ENCODE measurements at regions not wholly inside any gene's neighbourhood (a gene's known extent, or its start where the extent isn't known, plus 50 kb on each side); places are given as distances from the start of the nearest gene placed in this dataset.

DNA sequence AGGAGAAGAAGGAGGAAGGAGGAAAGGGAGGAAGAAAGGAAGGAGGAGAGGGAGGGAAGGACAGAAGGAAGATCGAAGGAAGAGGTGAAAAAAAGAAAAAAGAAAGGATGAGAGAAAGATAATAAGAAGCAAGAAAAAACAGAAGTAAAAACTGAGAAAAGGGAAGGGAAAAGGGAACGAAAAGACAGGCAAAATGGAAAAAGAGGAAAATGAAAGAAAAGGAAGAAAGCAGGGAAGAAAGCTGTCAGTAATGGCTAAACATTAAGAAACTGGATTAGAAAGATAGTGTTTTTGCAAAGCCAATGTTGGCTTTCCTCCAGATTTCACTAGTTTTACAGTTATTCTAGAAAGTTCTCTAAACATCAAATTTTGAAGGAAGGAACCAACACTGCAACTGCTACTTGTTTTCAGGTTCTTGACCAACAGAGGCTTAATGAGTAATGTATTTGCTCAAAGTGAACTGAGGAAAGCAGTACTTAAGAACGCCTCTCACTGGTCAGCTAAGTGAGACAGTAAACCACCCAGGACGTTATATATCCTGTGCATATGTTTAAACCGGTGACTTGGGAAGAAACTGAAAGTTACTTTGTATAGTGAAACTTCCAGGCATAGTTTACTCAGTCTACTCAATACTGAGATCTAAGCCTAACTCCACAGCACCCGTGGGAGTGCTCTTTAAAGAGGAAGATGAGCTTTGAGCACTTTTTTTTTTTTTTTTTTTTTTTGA, 286.2 kb upstream of the TRIB2 start:
- TF ChIP-seq, protein P1, sequence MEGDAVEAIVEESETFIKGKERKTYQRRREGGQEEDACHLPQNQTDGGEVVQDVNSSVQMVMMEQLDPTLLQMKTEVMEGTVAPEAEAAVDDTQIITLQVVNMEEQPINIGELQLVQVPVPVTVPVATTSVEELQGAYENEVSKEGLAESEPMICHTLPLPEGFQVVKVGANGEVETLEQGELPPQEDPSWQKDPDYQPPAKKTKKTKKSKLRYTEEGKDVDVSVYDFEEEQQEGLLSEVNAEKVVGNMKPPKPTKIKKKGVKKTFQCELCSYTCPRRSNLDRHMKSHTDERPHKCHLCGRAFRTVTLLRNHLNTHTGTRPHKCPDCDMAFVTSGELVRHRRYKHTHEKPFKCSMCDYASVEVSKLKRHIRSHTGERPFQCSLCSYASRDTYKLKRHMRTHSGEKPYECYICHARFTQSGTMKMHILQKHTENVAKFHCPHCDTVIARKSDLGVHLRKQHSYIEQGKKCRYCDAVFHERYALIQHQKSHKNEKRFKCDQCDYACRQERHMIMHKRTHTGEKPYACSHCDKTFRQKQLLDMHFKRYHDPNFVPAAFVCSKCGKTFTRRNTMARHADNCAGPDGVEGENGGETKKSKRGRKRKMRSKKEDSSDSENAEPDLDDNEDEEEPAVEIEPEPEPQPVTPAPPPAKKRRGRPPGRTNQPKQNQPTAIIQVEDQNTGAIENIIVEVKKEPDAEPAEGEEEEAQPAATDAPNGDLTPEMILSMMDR (IDR thresholded peaks at IDR 0.05; ENCODE audit: low read depth, low read length, poor library complexity, severe bottlenecking), result no peak
- TF ChIP-seq EZH2phosphoT487 (IDR thresholded peaks at IDR 0.05; ENCODE audit: borderline replicate concordance, low read length), result no peak
